Panc1 (cell line): ENCODE measurements at regions not wholly inside any gene's neighbourhood (a gene's known extent, or its start where the extent isn't known, plus 50 kb on each side); places are given as distances from the start of the nearest gene placed in this dataset.

ENCODE experiments used
- ATAC-seq: fragments of 200-7000 bp; cut with Tn5 transposase; 2 replicates; pipeline ENCODE4 v1.9.1; 2020; ENCODE audit warnings: mild to moderate bottlenecking, moderate library complexity
- BruUV-seq: library from RNA; stranded (reverse); fragments of 400-500 nt; replicated peaks from 2 replicates; lab custom pipeline; 2021; lab: Mats Ljungman, UMichigan
- CTCF ChIA-PET: fragments of 300-600 bp; sonication (Branson Sonifier 250); formaldehyde crosslinking; loops from one replicate; lab custom pipeline; 2022; ENCODE audit warnings: antibody characterized with exemption; lab: Charles Lee
- POLR2A ChIA-PET: fragments of 300-600 bp; sonication (Branson Sonifier 250); formaldehyde crosslinking; loops from one replicate; lab custom pipeline; 2022; ENCODE audit warnings: antibody characterized with exemption; lab: Charles Lee
- DNase-seq: peaks from one replicate; pipeline ENCODE4 v3.0.0-alpha.2; 2010; ENCODE audit warnings: low read depth, low spot score
- H3K27ac ChIP-seq: 2 replicates; pipeline ENCODE4 v1.5.1; 2011; ENCODE audit warnings: mild to moderate bottlenecking, low read length, inconsistent platforms
- H3K27me3 ChIP-seq: fragments of 200-500 bp; sonication (Bioruptor generic); 2 replicates; pipeline ENCODE4 v1.6.0; 2014; ENCODE audit warnings: low read length, inconsistent platforms; ENCODE audit not compliant: control insufficient read depth, insufficient read depth
- H3K36me3 ChIP-seq: fragments of 200-500 bp; sonication (Bioruptor generic); 2 replicates; pipeline ENCODE4 v1.5.1; 2014; ENCODE audit warnings: inconsistent platforms, mild to moderate bottlenecking, low read length, moderate library complexity; ENCODE audit not compliant: control insufficient read depth, insufficient read depth
- H3K4me1 ChIP-seq: 2 replicates; pipeline ENCODE4 v1.5.1; 2011; ENCODE audit warnings: inconsistent platforms, mild to moderate bottlenecking, low read length, moderate library complexity; ENCODE audit not compliant: control insufficient read depth, insufficient read depth
- H3K4me3 ChIP-seq, 2 experiments: 2 replicates each; pipeline ENCODE4 v1.5.1; 2011 to 2012; ENCODE audit warnings: low read depth in 2 of 2, low read length in 2 of 2, mild to moderate bottlenecking in 2 of 2, inconsistent platforms in 1 of 2, moderate library complexity in 1 of 2
- H3K9me3 ChIP-seq: fragments of 200-500 bp; sonication (Bioruptor generic); 2 replicates; pipeline ENCODE4 v1.5.1; 2014; ENCODE audit warnings: low read depth, mild to moderate bottlenecking, inconsistent platforms, low read length, moderate library complexity; ENCODE audit not compliant: control insufficient read depth, insufficient read depth
- CTCF ChIP-seq: fragments of 450-650 bp; IDR thresholded peaks from 2 replicates; pipeline ENCODE4 v1.5.1; 2017; ENCODE audit warnings: mild to moderate bottlenecking
- POLR2AphosphoS5 ChIP-seq: IDR thresholded peaks from 2 replicates; pipeline ENCODE4 v1.6.1; 2012; ENCODE audit warnings: mild to moderate bottlenecking, low read depth, low read length, moderate library complexity
- REST ChIP-seq, 2 experiments: IDR thresholded peaks; 2 replicates each; pipeline ENCODE4 v1.6.1; 2011 to 2012; ENCODE audit warnings: low read depth in 2 of 2, control low read depth in 1 of 2, low read length in 1 of 2, mild to moderate bottlenecking in 1 of 2, moderate library complexity in 1 of 2; ENCODE audit not compliant: insufficient read depth in 1 of 2
- SIN3A ChIP-seq: IDR thresholded peaks from 2 replicates; pipeline ENCODE4 v1.6.1; 2012; ENCODE audit warnings: low read depth, mild to moderate bottlenecking, low read length, moderate library complexity, borderline replicate concordance; ENCODE audit not compliant: insufficient read depth
- TCF7L2 ChIP-seq: IDR thresholded peaks from 2 replicates; pipeline ENCODE4 v1.6.1; 2011; ENCODE audit warnings: mild to moderate bottlenecking, low read depth, low read length, inconsistent platforms
- in situ Hi-C: cut with HindIII; loops from 2 replicates; pipeline ENCODE4 v1.10.0; 2016; ENCODE audit warnings: low sequenced_read_pairs, low pct_unique_long_range_greater_than_20kb
- intact Hi-C: fragments of 100-400 bp; cut with micrococcal nuclease; formaldehyde crosslinking; loops from one replicate; pipeline ENCODE4 v1.10.0; 2022; ENCODE audit not compliant: unreplicated experiment

- H3K36me3 ChIP-seq: no peaks in the 10 kb centered on the region
- no peaks in the 10 kb centered on the region for H3K4me1 ChIP-seq
- no peak for TF ChIP-seq CTCF
- TF ChIP-seq TCF7L2: no peak
- TF ChIP-seq POLR2AphosphoS5: no peak
- ChIA-PET CTCF (no interaction called here), POLR2A (no interaction called here)
- ATAC-seq: no peak
- H3K27ac ChIP-seq: no peak overlapping the region
- H3K4me3 ChIP-seq: no peak overlapping the region
- no peaks in the 10 kb centered on the region for H3K27me3 ChIP-seq
- no TSS peak for BruUV-seq
- no peak for DNase-seq
- H3K9me3 ChIP-seq: no peaks in the 10 kb centered on the region
- intact Hi-C loops (no loop called here), in situ Hi-C loops (no loop called here)
Measured at GRCh38 chr18:39636931-39637330, 2071.3 kb upstream of the CELF4 start.

GRCh38 chr18:39635966-39636365, 2070.4 kb upstream of the CELF4 start:
- TF ChIP-seq REST (IDR thresholded peaks at IDR 0.05; ENCODE audit: insufficient read depth in 1 of 2, low read depth in 2 of 2, low read length in 1 of 2): no peak
- no peak for TF ChIP-seq TCF7L2
- no peak for TF ChIP-seq SIN3A
- TF ChIP-seq POLR2AphosphoS5: no peak
- TF ChIP-seq CTCF: no peak
- BruUV-seq: no TSS peak
- no peaks in the 10 kb centered on the region for H3K4me1 ChIP-seq
- no peak overlapping the region for H3K4me3 ChIP-seq
- ATAC-seq: no peak
- H3K9me3 ChIP-seq: no peaks in the 10 kb centered on the region
- intact Hi-C loops: no loop called here
- H3K27ac ChIP-seq: no peak overlapping the region
- DNase-seq: no peak
- in situ Hi-C loops: no loop called here
- CTCF ChIA-PET: no interaction called here
- H3K36me3 ChIP-seq: no peaks in the 10 kb centered on the region
- POLR2A ChIA-PET: no interaction called here
- no peaks in the 10 kb centered on the region for H3K27me3 ChIP-seq
